H9 (cell line): ENCODE measurements at regions not wholly inside any gene's neighbourhood (a gene's known extent, or its start where the extent isn't known, plus 50 kb on each side); places are given as distances from the start of the nearest gene placed in this dataset.

Experiments used
- DNase-seq: peaks from one replicate; pipeline ENCODE4 v3.0.0-alpha.2; 2017
- H2AFZ ChIP-seq: one replicate; pipeline ENCODE4 v1.6.1; 2013; ENCODE audit warnings: mild to moderate bottlenecking, low read length, control low read depth, moderate library complexity
- H2AK5ac ChIP-seq: 2 replicates; pipeline ENCODE4 v1.6.1; 2013; ENCODE audit warnings: low read length, control low read depth, mixed read lengths; ENCODE audit not compliant: insufficient read length
- H2BK120ac ChIP-seq: one replicate; pipeline ENCODE4 v1.6.1; 2013; ENCODE audit warnings: low read depth, mild to moderate bottlenecking, low read length, control low read depth, inconsistent platforms; ENCODE audit not compliant: poor library complexity, severe bottlenecking
- H2BK12ac ChIP-seq: 2 replicates; pipeline ENCODE4 v1.6.1; 2013; ENCODE audit warnings: low read length, control low read depth, mixed read lengths, low read depth; ENCODE audit not compliant: insufficient read length
- H2BK15ac ChIP-seq: 2 replicates; pipeline ENCODE4 v1.6.1; 2013; ENCODE audit warnings: low read depth, low read length, control low read depth
- H2BK20ac ChIP-seq: one replicate; pipeline ENCODE4 v1.6.1; 2013; ENCODE audit warnings: low read depth, mild to moderate bottlenecking, low read length, control low read depth, inconsistent platforms; ENCODE audit not compliant: poor library complexity, severe bottlenecking
- H2BK5ac ChIP-seq: 2 replicates; pipeline ENCODE4 v1.6.1; 2013; ENCODE audit warnings: low read length, control low read depth, mixed read lengths; ENCODE audit not compliant: insufficient read length
- H3K14ac ChIP-seq: 2 replicates; pipeline ENCODE4 v1.6.1; 2013; ENCODE audit warnings: low read length, control low read depth; ENCODE audit not compliant: insufficient read depth
- H3K18ac ChIP-seq: 2 replicates; pipeline ENCODE4 v1.6.1; 2013; ENCODE audit warnings: low read depth, mild to moderate bottlenecking, mixed read lengths, low read length, control low read depth; ENCODE audit not compliant: insufficient read length
- H3K23ac ChIP-seq: 2 replicates; pipeline ENCODE4 v1.6.1; 2013; ENCODE audit warnings: low read length, control low read depth, mixed read lengths, low read depth; ENCODE audit not compliant: insufficient read length
- H3K23me2 ChIP-seq: 2 replicates; pipeline ENCODE4 v1.6.1; 2013; ENCODE audit warnings: low read depth, mild to moderate bottlenecking, mixed read lengths, low read length, control low read depth; ENCODE audit not compliant: insufficient read length, poor library complexity, severe bottlenecking
- H3K27ac ChIP-seq: 2 replicates; pipeline ENCODE4 v1.5.1; 2013; ENCODE audit warnings: low read length, control low read depth, mixed read lengths, low read depth; ENCODE audit not compliant: insufficient read length
- H3K27me3 ChIP-seq: 2 replicates; pipeline ENCODE4 v1.6.1; 2013; ENCODE audit warnings: low read length, control low read depth, inconsistent platforms; ENCODE audit not compliant: insufficient read depth
- H3K4ac ChIP-seq: 2 replicates; pipeline ENCODE4 v1.6.1; 2013; ENCODE audit warnings: low read depth, mild to moderate bottlenecking, control low read depth, inconsistent platforms, low read length, moderate library complexity
- H3K4me1 ChIP-seq: 2 replicates; pipeline ENCODE4 v1.6.1; 2013; ENCODE audit warnings: low read length, control low read depth, inconsistent platforms; ENCODE audit not compliant: insufficient read depth
- H3K4me2 ChIP-seq: 2 replicates; pipeline ENCODE4 v1.6.1; 2013; ENCODE audit warnings: low read length, control low read depth, mixed read lengths; ENCODE audit not compliant: insufficient read length, insufficient read depth
- H3K56ac ChIP-seq: 2 replicates; pipeline ENCODE4 v1.6.1; 2013; ENCODE audit warnings: low read depth, mild to moderate bottlenecking, mixed read lengths, low read length, control low read depth; ENCODE audit not compliant: insufficient read length
- H3K79me1 ChIP-seq: 2 replicates; pipeline ENCODE4 v1.6.1; 2013; ENCODE audit warnings: low read depth, mild to moderate bottlenecking, moderate library complexity, low read length, control low read depth, inconsistent platforms; ENCODE audit not compliant: insufficient read depth, poor library complexity, severe bottlenecking
- H3K79me2 ChIP-seq: 2 replicates; pipeline ENCODE4 v1.6.1; 2013; ENCODE audit warnings: low read length, control low read depth, inconsistent platforms; ENCODE audit not compliant: insufficient read depth
- H3K9ac ChIP-seq: 2 replicates; pipeline ENCODE4 v1.6.1; 2013; ENCODE audit warnings: low read length, control low read depth, mixed read lengths; ENCODE audit not compliant: insufficient read length; ENCODE audit errors: extremely low read depth
- H3K9me3 ChIP-seq: one replicate; pipeline ENCODE4 v1.6.1; 2013; ENCODE audit warnings: low read depth, low read length, inconsistent platforms; ENCODE audit not compliant: control insufficient read depth
- H3T11ph ChIP-seq: one replicate; pipeline ENCODE4 v1.6.1; 2013; ENCODE audit warnings: mild to moderate bottlenecking, low read length, control low read depth, inconsistent platforms
- H4K20me1 ChIP-seq: one replicate; pipeline ENCODE4 v1.6.1; 2013; ENCODE audit not compliant: control insufficient read depth, insufficient read length, insufficient read depth
- H4K5ac ChIP-seq: 2 replicates; pipeline ENCODE4 v1.6.1; 2013; ENCODE audit warnings: low read depth, mild to moderate bottlenecking, mixed read lengths, low read length, control low read depth; ENCODE audit not compliant: insufficient read length
- H4K8ac ChIP-seq: replicated peaks from 2 replicates; pipeline ENCODE4 v1.6.1; 2013; ENCODE audit warnings: low read length, control low read depth, mixed read lengths, low read depth; ENCODE audit not compliant: insufficient read length
- H4K91ac ChIP-seq: 2 replicates; pipeline ENCODE4 v1.6.1; 2013; ENCODE audit warnings: low read depth, mild to moderate bottlenecking, moderate library complexity, mixed read lengths, low read length, control low read depth; ENCODE audit not compliant: insufficient read length
- H3K27ac Mint-ChIP-seq, 3 experiments: 2 replicates in 2 of 3; 3 replicates in 1 of 3; pipeline ENCODE4 v1.8.0; 2020 to 2021; ENCODE audit warnings: mixed read lengths in 3 of 3, mild to moderate bottlenecking in 1 of 3, moderate library complexity in 1 of 3
- H3K27me3 Mint-ChIP-seq: 2 replicates; pipeline ENCODE4 v1.8.0; 2021; ENCODE audit warnings: low read depth, mild to moderate bottlenecking, moderate library complexity, mixed read lengths
- H3K36me3 Mint-ChIP-seq, 3 experiments: 2 replicates in 2 of 3; 3 replicates in 1 of 3; pipeline ENCODE4 v1.8.0; 2020 to 2021; ENCODE audit warnings: low read depth in 3 of 3, mixed read lengths in 3 of 3; ENCODE audit not compliant: insufficient read depth in 1 of 3
- H3K4me1 Mint-ChIP-seq, 2 experiments: 2 replicates each; pipeline ENCODE4 v1.8.0; 2020; ENCODE audit warnings: mixed read lengths in 2 of 2
- H3K4me3 Mint-ChIP-seq, 2 experiments: 2 replicates in 1 of 2; 3 replicates in 1 of 2; pipeline ENCODE4 v1.8.0; 2020 to 2021; ENCODE audit warnings: mild to moderate bottlenecking in 2 of 2, mixed read lengths in 2 of 2, moderate library complexity in 1 of 2
- H3K9me3 Mint-ChIP-seq, 2 experiments: 2 replicates in 1 of 2; 3 replicates in 1 of 2; pipeline ENCODE4 v1.8.0; 2020; ENCODE audit warnings: mild to moderate bottlenecking in 2 of 2, mixed read lengths in 2 of 2, moderate library complexity in 1 of 2
- WGBS: extraction: QIAGEN DNeasy Blood & Tissue Kit; methylation state at CpG from one replicate; pipeline ENCODE4 v1.1.7; 2013; ENCODE audit warnings: missing lambda C conversion rate, low lambda C conversion rate, mixed read lengths; ENCODE audit not compliant: insufficient read length; ENCODE audit errors: extremely low coverage; 5-methylcytosine and 5-hydroxymethylcytosine counted together
- TF ChIP-seq, protein P1 (sequence below): fragments of 200-600 bp; sonication (generic); conservative IDR thresholded peaks from 3 replicates; pipeline ENCODE4 v1.8.0; 2021; ENCODE audit warnings: antibody characterized with exemption, mild to moderate bottlenecking

GRCh38 chr16:17839272-17839671 is 368.5 kb upstream of the XYLT1 start:
- H4K8ac ChIP-seq = no peak overlapping the region
- no CpG with 5 or more reads among the region's 9 CpGs for WGBS
- H3K27me3 Mint-ChIP-seq = no peaks in the 10 kb centered on the region
- H3T11ph ChIP-seq = no peak overlapping the region
- no peak overlapping the region for H3K23ac ChIP-seq
- peaks cover 26 to 27% of the 10 kb centered on the region in 2 experiments for H3K4me1 Mint-ChIP-seq
- no peak overlapping the region for H3K4me3 Mint-ChIP-seq
- no peak overlapping the region for H3K18ac ChIP-seq
- H2BK5ac ChIP-seq = no peak overlapping the region
- H3K9ac ChIP-seq = no peak overlapping the region
- no peak overlapping the region for H3K56ac ChIP-seq
- H3K9me3 Mint-ChIP-seq = no peaks in the 10 kb centered on the region
- no peak overlapping the region for H4K91ac ChIP-seq
- no peaks in the 10 kb centered on the region for H3K36me3 Mint-ChIP-seq
- H4K5ac ChIP-seq = no peak overlapping the region
- no peaks in the 10 kb centered on the region for H3K79me1 ChIP-seq
- H4K20me1 ChIP-seq = no peaks in the 10 kb centered on the region
- H2AFZ ChIP-seq = no peak overlapping the region
- H3K27me3 ChIP-seq = no peaks in the 10 kb centered on the region
- no peak overlapping the region for H3K4me2 ChIP-seq
- H2AK5ac ChIP-seq = no peak overlapping the region
- H3K4me1 ChIP-seq = peaks cover 6% of the 10 kb centered on the region
- H3K27ac ChIP-seq = no peak overlapping the region
- H3K14ac ChIP-seq = no peak overlapping the region
- H2BK120ac ChIP-seq = no peak overlapping the region
- no peak overlapping the region for H2BK12ac ChIP-seq
- no peaks in the 10 kb centered on the region for H3K79me2 ChIP-seq
- TF ChIP-seq, protein P1, sequence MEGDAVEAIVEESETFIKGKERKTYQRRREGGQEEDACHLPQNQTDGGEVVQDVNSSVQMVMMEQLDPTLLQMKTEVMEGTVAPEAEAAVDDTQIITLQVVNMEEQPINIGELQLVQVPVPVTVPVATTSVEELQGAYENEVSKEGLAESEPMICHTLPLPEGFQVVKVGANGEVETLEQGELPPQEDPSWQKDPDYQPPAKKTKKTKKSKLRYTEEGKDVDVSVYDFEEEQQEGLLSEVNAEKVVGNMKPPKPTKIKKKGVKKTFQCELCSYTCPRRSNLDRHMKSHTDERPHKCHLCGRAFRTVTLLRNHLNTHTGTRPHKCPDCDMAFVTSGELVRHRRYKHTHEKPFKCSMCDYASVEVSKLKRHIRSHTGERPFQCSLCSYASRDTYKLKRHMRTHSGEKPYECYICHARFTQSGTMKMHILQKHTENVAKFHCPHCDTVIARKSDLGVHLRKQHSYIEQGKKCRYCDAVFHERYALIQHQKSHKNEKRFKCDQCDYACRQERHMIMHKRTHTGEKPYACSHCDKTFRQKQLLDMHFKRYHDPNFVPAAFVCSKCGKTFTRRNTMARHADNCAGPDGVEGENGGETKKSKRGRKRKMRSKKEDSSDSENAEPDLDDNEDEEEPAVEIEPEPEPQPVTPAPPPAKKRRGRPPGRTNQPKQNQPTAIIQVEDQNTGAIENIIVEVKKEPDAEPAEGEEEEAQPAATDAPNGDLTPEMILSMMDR = no peak
- no peak for DNase-seq
- H2BK15ac ChIP-seq = no peak overlapping the region
- H3K23me2 ChIP-seq = no peaks in the 10 kb centered on the region
- H2BK20ac ChIP-seq = no peak overlapping the region
- no peaks in the 10 kb centered on the region for H3K9me3 ChIP-seq
- no peak overlapping the region for H3K4ac ChIP-seq
- H3K27ac Mint-ChIP-seq = no peak overlapping the region
